ENCODE measurements at regions not wholly inside any gene's neighbourhood (a gene's known extent, or its start where the extent isn't known, plus 50 kb on each side); places are given as distances from the start of the nearest gene placed in this dataset.

DNA sequence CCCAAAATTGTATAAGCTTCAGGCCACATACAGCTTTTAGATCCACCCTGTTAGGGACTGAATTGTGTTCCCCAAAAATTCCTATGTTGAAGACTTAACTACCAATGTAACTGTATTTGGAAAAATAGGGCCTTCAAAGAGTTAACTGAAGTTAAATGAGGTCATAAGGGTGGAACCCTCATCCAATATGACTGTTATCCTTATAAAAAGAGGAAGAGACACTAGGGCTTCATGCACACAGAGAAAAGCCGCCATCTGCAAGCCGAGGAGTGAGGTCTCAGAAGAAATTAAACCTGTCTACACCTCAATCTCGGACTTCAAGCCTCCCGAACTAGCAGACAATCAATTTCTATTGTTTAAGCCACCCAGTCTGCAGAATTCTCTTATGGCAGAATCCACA, 317.9 kb upstream of the NFE2L3 start:
- no peak for TF ChIP-seq CTCF (IDR thresholded peaks at IDR 0.05; ENCODE audit: insufficient read depth, low read length)
- TF ChIP-seq POLR2AphosphoS5 (IDR thresholded peaks at IDR 0.05; ENCODE audit: low read depth): no peak

Data from HL-60 (cell line).